H1 (cell line): ENCODE measurements at regions not wholly inside any gene's neighbourhood (a gene's known extent, or its start where the extent isn't known, plus 50 kb on each side); places are given as distances from the start of the nearest gene placed in this dataset.

Source experiments
- CBX8 ChIP-seq: fragments of 300-800, 300-1000 bp; sonication (generic); IDR thresholded peaks from 2 replicates; pipeline ENCODE4 v1.7.1; 2016; ENCODE audit warnings: low read depth, low read length, borderline replicate concordance
- GTF2F1 ChIP-seq: IDR thresholded peaks from 2 replicates; pipeline ENCODE4 v1.6.1; 2012; ENCODE audit warnings: low read depth, low read length, improper control_type of control experiment, borderline replicate concordance
- KDM5A ChIP-seq: fragments of 200-600 bp; IDR thresholded peaks from 2 replicates; pipeline ENCODE4 v1.7.1; 2012; ENCODE audit warnings: mild to moderate bottlenecking, low read length, inconsistent platforms, mixed read lengths

DNA sequence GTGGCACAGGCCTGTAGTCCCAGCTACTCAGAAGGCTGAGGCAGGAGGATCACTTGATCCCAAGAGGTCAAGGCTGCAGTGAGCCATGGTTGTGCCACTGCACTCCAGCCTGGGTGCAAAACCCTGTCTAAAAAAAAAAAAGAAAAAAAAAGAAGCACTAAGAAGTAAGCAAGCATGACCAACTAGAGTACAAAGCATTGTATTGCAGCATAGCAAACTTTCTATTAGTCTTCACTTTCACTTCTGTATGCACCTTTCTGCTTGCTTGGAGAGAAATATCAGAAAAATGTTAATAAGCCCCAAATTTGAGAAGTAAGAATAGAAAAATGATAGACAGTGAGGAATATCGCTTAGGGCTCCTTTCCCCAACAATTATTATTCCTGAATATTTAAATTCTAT is 497.7 kb upstream of the WWC1 start (continued):
- TF ChIP-seq CBX8 (no peak), KDM5A (no peak), GTF2F1 (no peak)
